HG02610 (cell line): ENCODE measurements at regions not wholly inside any gene's neighbourhood (a gene's known extent, or its start where the extent isn't known, plus 50 kb on each side); places are given as distances from the start of the nearest gene placed in this dataset.
"Not testable (repeated sequence)": the region's sequence is repeated elsewhere in the genome, so short reads cannot be mapped to it uniquely, and the experiment has no call there.

Source experiments
- ATAC-seq: cut with Tn5 transposase; IDR thresholded peaks from one replicate; pipeline ENCODE4 v1.9.1; 2021; ENCODE audit warnings: mild to moderate bottlenecking, moderate library complexity; ENCODE audit not compliant: unreplicated experiment

DNA sequence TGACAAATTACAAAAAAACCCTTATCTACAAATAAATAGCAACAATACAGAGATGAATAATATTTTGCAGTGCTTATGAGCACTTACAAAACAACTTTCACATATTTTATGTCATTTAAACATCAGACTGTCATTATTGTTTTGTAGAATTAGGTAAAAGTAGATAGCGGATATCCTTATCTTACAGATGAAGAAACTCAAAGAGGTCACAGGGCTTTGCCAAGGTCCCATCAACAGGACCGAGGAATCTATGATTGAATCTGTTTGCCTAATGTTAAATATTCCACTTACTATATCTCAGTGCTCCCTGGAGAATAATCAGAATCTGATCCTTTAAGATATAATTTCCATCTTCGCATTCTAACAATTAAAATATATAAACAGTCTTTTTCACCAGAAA, 119.0 kb downstream of the GASK1B start:
- no peak for ATAC-seq

DNA sequence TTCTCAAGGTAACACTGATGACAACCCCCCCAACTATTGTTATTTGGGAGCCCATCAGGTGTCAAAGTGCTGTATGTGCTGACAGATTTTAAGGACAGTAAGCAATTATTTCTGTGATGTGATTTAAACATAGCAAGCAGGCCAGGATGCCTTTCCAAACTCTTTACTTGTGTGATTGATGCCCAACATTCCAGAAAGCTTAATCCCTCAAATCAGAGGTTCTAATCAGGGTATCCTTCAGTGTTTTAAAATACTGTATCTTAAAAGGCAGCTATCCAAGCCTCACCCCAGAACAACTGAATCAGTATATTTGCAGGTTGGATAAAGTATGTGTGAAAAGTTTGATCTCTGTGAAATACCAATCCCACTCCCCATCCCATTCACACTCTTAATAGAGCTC, 119.7 kb downstream of the GASK1B start:
- ATAC-seq, result no peak

DNA sequence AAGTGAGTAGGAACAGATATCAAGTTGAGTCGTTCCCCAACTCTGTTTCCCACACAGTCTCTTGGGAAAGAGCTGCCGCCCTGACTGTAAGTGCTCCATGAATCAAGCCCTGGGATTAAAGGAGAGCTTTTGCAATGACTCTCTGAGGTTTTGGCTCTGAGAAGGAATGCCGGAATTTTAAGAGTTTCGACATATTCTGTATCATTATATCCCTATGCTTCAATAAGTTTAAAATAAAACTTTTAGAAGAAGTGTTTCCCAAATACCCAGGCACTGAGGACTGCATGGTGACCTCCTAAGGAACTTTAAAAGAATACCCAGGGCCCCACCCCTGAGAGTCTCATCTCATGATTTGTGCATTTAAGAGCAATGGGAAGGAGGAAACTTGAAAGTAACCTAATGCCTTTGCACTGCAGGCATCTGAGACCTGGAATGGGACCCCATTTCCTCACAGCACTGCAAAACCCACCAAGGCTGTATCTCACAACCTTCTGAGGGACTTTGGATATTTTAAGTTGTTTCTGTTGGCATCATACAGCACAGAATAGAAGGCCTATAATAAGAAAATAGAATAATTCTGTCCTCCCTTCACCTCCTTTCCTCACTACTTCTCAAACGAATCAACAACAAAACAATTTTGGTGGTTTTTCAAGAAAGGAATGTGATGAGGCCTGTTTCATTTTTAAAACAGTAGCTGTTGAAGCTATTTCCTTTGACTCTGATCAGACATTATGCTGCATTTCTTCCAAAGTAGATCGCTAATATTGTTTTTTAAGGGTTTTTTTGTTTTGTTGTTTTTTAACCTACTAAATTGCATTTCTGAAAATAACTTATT, 121.2 kb downstream of the GASK1B start:
- ATAC-seq, result no peak

DNA sequence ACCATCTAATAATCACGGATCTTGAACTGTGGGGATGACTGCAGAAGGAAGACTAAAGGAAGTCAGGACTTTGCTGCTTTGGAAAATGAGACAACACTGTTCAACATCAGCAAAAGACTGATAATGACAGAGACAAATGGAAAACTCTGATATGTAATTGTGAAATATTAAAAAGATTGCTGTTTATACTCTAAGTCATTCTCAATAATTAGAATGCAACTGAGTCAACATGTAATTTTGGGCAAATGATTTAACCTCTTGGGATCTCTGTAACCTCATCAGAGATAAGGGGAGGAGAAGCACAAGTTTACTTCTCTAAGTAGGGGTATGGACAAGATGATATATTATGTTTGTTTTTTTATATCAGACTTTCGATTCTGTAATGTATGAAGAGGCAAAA, 121.9 kb downstream of the GASK1B start:
- ATAC-seq, result no peak

DNA sequence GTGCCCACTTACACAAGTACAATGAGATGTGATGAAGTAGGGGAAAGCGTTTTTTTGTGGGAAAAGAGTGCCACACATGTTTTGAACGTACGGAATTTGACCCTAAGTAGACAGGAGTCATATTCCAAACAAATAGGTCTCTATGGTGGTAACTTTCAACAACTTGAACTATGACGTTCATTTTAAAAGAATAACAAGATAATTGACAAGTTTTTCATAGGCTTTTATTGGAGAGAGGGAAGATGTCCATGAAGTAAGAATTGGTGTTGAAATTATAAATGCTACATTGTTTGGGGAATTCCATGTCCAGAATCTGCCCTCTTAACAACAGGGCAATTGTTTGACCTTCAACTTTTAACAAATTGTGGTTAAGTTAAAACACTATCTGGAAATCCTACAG, 126.5 kb downstream of the GASK1B start:
- ATAC-seq, result no peak

DNA sequence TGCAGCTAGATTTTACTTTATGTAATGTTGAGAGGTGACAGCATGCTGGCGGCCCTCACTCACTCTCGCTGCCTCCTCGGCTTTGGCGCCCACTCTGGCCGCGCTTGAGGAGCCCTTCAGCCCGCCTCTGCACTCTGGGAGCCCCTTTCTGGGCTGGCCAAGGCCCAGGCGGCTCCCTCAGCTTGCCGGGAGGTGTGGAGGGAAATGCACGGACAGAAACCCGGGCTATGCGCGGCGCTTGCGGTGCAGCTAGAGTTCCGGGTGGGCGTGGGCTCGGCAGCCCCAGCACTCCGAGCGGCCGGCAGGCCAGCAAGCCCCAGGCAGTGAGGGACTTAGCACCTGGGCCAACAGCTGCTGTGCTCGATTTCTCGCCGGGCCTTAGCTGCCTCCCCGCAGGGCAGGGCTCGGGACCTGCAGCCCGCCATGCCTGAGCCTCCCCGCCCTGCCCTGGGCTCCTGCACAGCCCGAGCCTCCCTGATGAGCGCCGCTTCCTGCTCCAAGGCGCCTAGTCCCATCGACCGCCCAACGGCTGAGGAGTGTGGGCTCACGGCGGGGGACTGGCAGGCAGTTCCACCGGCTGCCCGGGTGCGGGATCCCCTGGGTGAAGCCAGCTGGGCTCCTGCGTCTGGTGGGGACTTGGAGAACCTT, 128.7 kb downstream of the GASK1B start:
- ATAC-seq, result no peak

DNA sequence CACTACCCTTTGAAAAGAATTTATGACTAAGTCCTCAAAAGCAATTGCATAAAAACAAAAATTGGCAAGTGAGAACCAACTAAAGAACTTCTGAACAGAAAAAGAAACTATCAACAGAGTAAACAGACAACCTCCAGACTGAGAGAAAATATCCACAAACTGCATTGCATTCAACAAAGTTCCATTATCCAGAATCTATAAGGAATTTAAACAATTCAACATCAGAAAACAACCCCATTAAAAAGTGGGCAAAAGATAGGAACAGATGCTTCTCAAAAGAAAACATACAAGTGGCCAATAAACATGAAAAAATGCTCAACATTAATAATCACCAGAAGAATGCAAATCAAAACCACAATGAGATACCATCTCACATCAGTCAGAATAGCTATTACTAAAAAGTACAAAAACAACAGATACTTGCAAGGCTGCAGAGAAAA, 130.2 kb downstream of the GASK1B start:
- no peak for ATAC-seq

DNA sequence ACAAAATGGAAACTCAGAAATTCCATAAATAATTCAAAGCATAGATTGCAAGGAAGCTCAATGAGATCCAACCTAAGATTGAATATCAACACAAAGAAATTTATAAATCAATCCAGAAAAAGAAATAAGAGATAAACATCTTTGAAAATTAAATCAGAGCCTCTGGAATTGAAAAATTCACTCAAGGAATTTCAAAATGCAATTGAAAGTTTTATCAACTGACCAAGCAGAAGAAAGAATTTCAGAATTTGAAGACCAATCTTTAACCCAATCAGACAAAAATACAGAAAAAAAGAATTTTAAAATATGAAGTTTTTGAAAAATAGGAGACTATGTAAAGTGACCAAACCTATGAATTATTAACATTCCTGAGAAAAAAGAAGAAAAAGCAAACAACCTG, 134.1 kb downstream of the GASK1B start:
- no peak for ATAC-seq

DNA sequence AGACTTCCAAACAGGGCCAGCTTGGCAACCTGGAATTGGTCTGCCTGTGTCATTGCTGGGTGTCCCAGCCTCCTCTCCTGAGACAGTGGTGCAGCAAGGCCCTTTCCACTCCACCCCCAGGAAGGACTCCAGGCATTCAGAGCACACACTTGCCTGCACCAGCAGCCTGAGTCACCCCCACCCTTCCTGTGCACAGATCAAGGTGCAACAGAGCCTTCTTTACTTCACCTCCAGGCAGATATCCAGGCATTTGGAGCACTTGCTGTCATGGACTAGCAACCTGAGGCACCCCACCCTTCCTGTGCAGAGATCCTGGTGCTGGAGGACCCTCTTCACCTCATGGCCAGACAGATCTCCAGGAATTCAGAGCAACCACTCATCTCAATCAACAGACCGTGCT, 135.8 kb downstream of the GASK1B start:
- ATAC-seq, result no peak

DNA sequence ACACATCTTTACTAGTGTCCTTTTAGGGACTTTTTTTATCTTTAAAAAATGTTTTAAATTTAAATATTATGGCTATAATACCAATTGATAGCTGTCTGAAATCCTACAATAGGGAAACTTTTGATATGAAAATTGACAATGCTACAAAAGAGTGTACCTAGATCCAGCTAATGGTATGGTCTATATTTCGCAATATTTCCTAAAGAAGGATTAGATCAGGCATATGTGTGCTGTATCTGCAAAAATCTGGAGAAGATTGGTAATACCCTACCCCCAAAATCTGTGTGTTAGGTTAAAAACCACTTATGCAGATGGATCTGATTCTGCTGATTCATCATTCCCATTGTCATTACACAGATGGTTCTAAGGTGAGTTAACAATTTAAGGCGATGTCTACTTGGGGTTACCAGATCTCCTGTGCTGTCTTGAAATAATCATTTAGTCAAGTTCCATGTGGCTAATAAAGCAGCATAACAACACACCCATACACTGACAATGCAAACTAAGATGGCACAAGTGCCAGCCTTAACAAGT, 137.1 kb downstream of the GASK1B start:
- no peak for ATAC-seq

DNA sequence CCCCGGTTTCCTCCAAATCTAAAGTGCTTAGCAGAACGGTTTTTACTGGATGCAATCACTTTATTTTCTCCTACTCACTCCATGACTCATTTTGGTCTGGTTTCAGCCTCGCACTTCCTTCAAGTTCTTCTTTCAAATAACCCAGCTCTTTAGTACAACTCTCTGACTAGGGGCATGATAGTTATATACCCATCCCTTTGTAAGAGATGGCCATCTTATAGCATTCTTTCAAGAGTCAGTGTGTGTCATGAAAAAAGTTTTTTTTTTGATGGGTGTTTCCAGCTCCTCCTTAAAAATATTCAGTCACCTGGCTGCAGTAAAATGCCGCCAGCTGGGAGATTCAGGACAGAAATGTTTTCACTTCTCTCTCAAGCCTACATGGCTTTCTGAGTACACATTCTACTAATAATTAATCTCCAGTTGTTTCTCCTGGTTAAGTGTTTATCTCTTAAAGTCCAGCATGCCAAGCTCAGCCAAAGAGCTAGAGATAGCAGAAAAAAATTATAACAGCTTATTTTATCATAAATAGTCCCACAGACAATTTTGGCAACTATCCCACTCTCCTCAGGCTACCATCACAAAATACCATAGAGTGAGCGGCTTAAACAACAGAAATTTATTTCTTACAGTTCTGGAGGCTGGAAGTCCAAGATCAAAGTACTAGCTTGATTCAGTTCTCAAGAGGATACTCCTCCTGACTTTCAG, 139.3 kb downstream of the GASK1B start:
- ATAC-seq, result no peak

DNA sequence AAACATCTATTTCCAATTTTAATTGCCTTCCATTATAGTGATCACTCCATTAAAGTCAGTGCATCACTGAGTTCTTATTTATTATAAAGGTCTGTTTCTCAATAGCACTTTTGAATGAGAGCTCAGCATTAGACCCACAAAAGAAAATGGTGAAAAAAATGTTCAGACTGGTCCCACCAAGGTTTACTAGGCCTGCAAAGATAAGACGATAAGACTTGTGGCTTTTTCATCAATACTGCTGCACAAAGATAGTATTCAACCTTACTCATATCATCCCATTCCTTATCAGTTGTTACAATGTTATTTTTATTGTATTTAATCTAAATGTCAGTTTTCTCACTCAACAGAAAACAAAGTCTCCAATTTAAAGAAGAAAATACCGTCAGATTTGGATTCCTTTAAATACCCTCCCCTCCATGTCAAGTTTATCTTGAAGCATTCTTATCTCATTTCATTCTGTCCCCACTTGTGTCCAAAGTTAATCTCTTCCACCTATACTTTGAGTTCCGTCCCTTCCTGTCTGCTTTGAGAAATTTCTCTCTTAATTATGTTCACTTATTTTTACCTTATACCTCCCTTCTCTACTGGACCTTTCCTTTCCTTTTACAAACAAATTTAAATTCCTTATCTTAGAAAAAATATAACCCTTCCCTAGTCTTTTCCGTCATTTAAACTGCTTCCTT, 140.0 kb downstream of the GASK1B start:
- ATAC-seq, result no peak

DNA sequence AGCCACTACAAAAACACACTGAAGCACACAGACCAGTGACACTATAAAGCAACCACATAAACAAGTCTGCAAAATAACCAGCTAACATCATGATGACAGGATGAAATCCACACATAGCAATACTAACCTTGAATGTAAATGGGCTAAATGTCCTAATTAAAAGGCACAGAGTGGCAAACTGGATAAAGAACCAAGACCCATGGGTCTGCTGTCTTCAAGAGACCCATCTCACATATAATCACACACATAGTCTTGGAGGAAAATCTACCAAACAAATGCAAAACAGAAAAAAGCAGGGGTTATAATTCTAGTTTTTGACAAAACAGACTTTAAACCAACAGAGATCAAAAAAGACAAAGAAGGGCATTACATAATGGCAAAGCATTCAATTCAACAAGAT, 144.4 kb downstream of the GASK1B start:
- not testable (repeated sequence) for ATAC-seq

DNA sequence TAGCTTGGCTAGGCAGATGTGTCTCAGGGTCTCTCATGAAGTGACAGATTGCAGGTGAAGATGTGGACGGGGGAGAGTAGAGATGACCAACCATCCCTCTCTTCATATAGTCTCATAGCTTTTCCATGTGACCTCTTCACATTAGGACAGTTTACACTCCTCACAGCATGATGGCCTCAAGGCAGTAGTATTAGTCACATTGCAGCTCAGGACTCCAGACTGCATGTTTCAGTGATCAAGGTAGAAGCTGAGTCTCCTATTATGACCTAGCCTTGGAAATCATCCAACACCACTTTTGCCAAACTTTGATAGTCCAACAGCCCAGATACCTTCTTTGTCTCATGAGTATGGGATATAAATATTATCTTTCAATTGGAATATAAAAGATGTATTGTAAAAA, 147.7 kb downstream of the GASK1B start:
- ATAC-seq, result no peak

DNA sequence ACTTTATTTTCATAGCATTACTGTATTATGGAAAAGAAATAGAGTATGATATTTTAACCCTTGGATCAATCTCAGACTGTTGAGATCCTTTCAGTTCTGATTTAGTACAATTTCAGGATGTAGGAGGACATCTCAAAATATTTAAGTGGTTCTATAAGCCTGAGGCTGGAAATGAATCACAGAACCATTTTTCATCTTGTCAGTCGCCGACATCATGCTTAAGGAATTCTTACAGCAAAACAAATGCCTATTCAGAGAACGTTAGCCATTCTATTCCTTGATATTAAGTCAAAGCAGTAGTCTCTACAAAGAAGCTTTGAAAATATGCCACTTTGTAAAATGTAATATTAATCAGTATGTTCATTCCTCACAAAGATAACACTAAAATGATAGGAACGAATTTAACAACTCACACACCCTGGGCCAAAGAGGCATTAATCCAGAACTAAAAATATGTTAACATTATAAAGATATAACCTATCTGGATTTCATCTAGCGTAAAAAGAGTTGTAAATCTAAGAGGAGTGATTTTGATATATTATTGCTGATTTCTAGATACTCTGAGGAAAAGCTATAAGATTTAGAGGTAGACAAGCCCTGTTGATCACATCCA, 152.0 kb downstream of the GASK1B start:
- no peak for ATAC-seq

DNA sequence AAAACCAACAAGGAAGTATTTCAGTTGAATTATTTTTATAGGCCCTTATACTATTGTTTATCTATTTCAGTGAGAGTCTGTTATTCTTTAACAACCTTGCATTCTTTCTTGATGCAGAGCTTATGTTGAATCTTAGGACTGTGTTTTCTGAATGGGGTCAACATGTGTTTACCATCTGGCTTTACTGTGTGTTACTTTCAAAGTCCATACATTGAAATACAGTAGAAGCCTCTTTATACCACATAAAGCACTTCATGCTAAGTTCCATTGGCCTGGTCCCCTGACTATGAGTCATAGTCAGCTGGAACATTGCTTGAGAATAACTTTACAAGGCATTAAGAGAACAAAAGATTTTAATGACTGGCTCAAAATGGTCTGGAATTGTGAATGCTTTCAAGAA, 152.6 kb downstream of the GASK1B start:
- no peak for ATAC-seq

DNA sequence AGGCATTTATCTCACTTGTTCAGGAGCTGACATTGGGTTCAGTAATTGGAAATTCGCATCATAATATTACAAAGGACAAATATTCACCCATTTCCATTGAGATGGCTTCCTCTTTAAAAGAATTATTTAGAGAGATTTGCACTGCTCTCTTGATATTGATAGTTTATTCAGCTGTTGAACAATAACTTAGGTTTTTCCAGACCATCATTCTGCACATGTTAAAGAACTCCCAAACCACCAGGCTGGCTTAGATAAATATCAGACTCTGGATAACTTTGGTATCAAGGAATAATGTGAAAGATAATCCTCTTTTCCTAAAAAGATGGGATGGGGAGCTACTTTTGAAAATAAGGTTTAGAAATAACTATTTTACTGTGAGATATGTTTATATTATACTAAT, 154.0 kb downstream of the GASK1B start:
- ATAC-seq, result no peak

DNA sequence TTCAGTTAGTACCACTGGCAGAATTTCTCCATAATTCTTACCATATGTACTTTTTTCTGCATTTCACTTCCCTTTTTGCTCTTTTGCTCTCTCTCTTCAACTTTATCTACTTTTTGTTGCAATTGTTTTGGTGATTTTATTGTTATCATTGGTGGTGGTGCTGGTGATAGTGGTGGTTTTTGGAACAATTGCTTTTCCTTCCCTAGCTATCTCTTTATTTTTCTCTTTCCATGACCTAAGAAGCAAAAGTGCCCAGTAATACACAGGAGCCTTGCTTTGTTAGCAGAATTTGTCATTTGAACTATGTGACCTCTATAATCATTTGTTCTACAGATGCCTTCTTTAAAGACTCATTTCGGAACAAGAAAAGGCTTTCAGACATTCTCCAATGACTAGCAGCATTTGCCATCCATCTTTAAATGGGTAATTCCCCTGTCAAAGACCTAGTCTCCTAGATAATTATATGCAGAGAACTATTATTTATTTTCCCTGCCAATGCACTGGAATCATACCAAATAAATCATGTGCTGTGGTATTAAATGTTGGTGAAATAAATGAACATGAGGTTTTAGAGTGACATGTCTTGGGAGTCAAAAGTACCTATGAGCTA, 154.5 kb downstream of the GASK1B start:
- no peak for ATAC-seq

DNA sequence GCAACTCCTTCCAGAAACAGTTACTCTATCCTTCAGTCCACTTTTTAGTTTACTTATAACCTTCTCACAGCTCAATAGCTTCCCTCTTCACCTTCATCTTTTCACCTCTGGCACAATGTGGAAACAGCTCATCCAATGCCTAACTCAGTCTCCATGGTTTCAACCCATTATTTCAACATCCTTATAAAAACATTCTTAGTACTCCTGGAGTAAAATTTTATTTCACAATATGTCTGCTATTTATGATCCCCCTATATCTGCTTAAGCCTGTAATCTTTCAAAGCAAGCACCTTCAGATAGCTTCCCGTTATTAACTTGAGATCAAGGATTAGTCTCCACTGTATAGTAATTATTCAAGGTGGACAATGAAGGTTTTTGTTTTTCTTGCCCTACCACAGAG, 156.3 kb downstream of the GASK1B start:
- no peak for ATAC-seq

DNA sequence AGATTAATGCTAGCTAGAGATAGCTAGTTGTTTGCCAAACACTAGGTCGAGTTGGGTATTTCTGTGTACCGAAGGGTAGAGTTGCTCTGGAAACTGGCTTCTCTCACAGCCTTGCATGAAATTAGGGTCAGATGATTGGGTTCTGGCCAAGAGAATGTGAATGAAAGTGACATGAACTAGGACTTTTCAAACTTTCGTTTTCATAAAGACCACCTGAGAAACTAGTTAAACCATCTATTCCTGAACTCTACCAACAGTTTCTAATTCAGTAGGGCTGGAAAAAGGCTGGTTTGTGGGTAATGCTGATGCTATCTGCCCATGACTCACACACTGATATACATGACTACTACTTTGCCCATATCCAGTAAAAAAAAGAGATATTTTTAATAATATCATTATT, 157.6 kb downstream of the GASK1B start:
- ATAC-seq, result no peak
